DOHH2 (cell line): ENCODE measurements at regions not wholly inside any gene's neighbourhood (a gene's known extent, or its start where the extent isn't known, plus 50 kb on each side); places are given as distances from the start of the nearest gene placed in this dataset.

ENCODE experiments used
- H3F3A ChIP-seq: fragments of 200-600 bp; sonication (generic), shearing (Covaris generic); 2 replicates; pipeline ENCODE4 v1.6.0; 2016; ENCODE audit warnings: antibody characterized with exemption, mild to moderate bottlenecking; ENCODE audit not compliant: control insufficient read depth, insufficient read depth
- H3K27ac ChIP-seq: fragments of 200-600 bp; sonication (generic); 2 replicates; pipeline ENCODE4 v1.5.1; 2014; ENCODE audit warnings: low read depth, mild to moderate bottlenecking, low read length, moderate library complexity
- H3K27me3 ChIP-seq: fragments of 200-600 bp; sonication (generic); 2 replicates; pipeline ENCODE4 v1.6.1; 2014; ENCODE audit warnings: mild to moderate bottlenecking, low read length, mixed read lengths; ENCODE audit not compliant: control insufficient read depth
- H3K36me3 ChIP-seq: fragments of 200-600 bp; sonication (generic); 2 replicates; pipeline ENCODE4 v1.6.1; 2014; ENCODE audit warnings: mild to moderate bottlenecking, low read length, moderate library complexity, mixed read lengths; ENCODE audit not compliant: control insufficient read depth
- H3K4me1 ChIP-seq: fragments of 200-600 bp; sonication (generic); 2 replicates; pipeline ENCODE4 v1.6.1; 2014; ENCODE audit warnings: mild to moderate bottlenecking, low read length, mixed read lengths; ENCODE audit not compliant: control insufficient read depth
- H3K4me2 ChIP-seq: fragments of 200-600 bp; sonication (generic); 2 replicates; pipeline ENCODE4 v1.6.0; 2014; ENCODE audit warnings: mild to moderate bottlenecking, low read length, moderate library complexity
- H3K4me3 ChIP-seq: fragments of 200-600 bp; sonication (generic); 2 replicates; pipeline ENCODE4 v1.5.1; 2014; ENCODE audit warnings: mild to moderate bottlenecking, low read length, mixed read lengths
- H3K79me2 ChIP-seq: fragments of 200-600 bp; sonication (generic); 2 replicates; pipeline ENCODE4 v1.6.1; 2014; ENCODE audit warnings: mild to moderate bottlenecking, low read length, mixed read lengths; ENCODE audit not compliant: control insufficient read depth
- H3K9me2 ChIP-seq: fragments of 200-600 bp; sonication (generic); replicated peaks from 2 replicates; pipeline ENCODE4 v1.6.1; 2014; ENCODE audit warnings: mild to moderate bottlenecking, low read length, mixed read lengths; ENCODE audit not compliant: control insufficient read depth
- H3K9me3 ChIP-seq: fragments of 200-600 bp; sonication (generic); 2 replicates; pipeline ENCODE4 v1.6.1; 2014; ENCODE audit warnings: antibody characterized with exemption, low read length, mixed read lengths; ENCODE audit not compliant: control insufficient read depth, insufficient read depth
- H4K20me1 ChIP-seq: fragments of 200-600 bp; sonication (generic); 2 replicates; pipeline ENCODE4 v1.6.0; 2014; ENCODE audit warnings: low read depth, mild to moderate bottlenecking, antibody characterized with exemption, low read length, moderate library complexity; ENCODE audit not compliant: control insufficient read depth, insufficient read depth
- EZH2phosphoT487 ChIP-seq: fragments of 200-600 bp; sonication (generic); IDR thresholded peaks from 2 replicates; pipeline ENCODE4 v1.6.1; 2017; ENCODE audit warnings: borderline replicate concordance, mild to moderate bottlenecking, antibody characterized with exemption, low read length, moderate library complexity, mixed read lengths
- TF ChIP-seq, protein P1 (sequence below): fragments of 200-600 bp; sonication (generic); IDR thresholded peaks from one replicate; pipeline ENCODE4 v1.5.1; 2014; ENCODE audit warnings: antibody characterized with exemption, mild to moderate bottlenecking, low read depth, low read length; ENCODE audit not compliant: poor library complexity, severe bottlenecking

- Histone ChIP-seq H4K20me1 (no peaks in the 10 kb centered on the region), H3K4me1 (no peaks in the 10 kb centered on the region), H3K79me2 (no peaks in the 10 kb centered on the region), H3K4me3 (no peak overlapping the region), H3K9me2 (no peaks in the 10 kb centered on the region), H3K4me2 (no peak overlapping the region), H3K27me3 (no peaks in the 10 kb centered on the region), H3K36me3 (no peaks in the 10 kb centered on the region), H3K9me3 (no peaks in the 10 kb centered on the region), H3F3A (no peaks in the 10 kb centered on the region), H3K27ac (no peak overlapping the region)
- TF ChIP-seq, protein P1, sequence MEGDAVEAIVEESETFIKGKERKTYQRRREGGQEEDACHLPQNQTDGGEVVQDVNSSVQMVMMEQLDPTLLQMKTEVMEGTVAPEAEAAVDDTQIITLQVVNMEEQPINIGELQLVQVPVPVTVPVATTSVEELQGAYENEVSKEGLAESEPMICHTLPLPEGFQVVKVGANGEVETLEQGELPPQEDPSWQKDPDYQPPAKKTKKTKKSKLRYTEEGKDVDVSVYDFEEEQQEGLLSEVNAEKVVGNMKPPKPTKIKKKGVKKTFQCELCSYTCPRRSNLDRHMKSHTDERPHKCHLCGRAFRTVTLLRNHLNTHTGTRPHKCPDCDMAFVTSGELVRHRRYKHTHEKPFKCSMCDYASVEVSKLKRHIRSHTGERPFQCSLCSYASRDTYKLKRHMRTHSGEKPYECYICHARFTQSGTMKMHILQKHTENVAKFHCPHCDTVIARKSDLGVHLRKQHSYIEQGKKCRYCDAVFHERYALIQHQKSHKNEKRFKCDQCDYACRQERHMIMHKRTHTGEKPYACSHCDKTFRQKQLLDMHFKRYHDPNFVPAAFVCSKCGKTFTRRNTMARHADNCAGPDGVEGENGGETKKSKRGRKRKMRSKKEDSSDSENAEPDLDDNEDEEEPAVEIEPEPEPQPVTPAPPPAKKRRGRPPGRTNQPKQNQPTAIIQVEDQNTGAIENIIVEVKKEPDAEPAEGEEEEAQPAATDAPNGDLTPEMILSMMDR = no peak
- no peak for TF ChIP-seq EZH2phosphoT487
Measured at GRCh38 chr6:156125844-156126243, 651.3 kb upstream of the ARID1B start.

GRCh38 chr6:156123731-156124130 is 653.4 kb upstream of the ARID1B start:
- TF ChIP-seq EZH2phosphoT487 = no peak
- TF ChIP-seq, protein P1 = no peak
- H3K4me2 ChIP-seq = no peak overlapping the region
- no peaks in the 10 kb centered on the region for H3K27me3 ChIP-seq

GRCh38 chr6:156121973-156122372 is 655.2 kb upstream of the ARID1B start:
- no peak overlapping the region for H3K27ac ChIP-seq
- no peaks in the 10 kb centered on the region for H3K9me2 ChIP-seq
- no peaks in the 10 kb centered on the region for H3K79me2 ChIP-seq
- H4K20me1 ChIP-seq = no peaks in the 10 kb centered on the region
- no peaks in the 10 kb centered on the region for H3K27me3 ChIP-seq
- no peak overlapping the region for H3K4me2 ChIP-seq
- H3K4me3 ChIP-seq = no peak overlapping the region
- no peaks in the 10 kb centered on the region for H3K9me3 ChIP-seq
- H3K36me3 ChIP-seq = no peaks in the 10 kb centered on the region
- H3F3A ChIP-seq = no peaks in the 10 kb centered on the region
- no peaks in the 10 kb centered on the region for H3K4me1 ChIP-seq
- no peak for TF ChIP-seq EZH2phosphoT487
- TF ChIP-seq, protein P1 = no peak

More at GRCh38 chr6:156123731-156124130, 653.4 kb upstream of the ARID1B start:
- H3K4me1 ChIP-seq = no peaks in the 10 kb centered on the region
- H3K4me3 ChIP-seq = no peak overlapping the region
- H3K9me2 ChIP-seq = no peaks in the 10 kb centered on the region
- H4K20me1 ChIP-seq = no peaks in the 10 kb centered on the region
- H3F3A ChIP-seq = no peaks in the 10 kb centered on the region
- H3K36me3 ChIP-seq = no peaks in the 10 kb centered on the region
- no peak overlapping the region for H3K27ac ChIP-seq
- no peaks in the 10 kb centered on the region for H3K9me3 ChIP-seq
- no peaks in the 10 kb centered on the region for H3K79me2 ChIP-seq
